Muscle of leg (tissue), 3 donors: ENCODE measurements at regions not wholly inside any gene's neighbourhood (a gene's known extent, or its start where the extent isn't known, plus 50 kb on each side); places are given as distances from the start of the nearest gene placed in this dataset.
"Not testable (repeated sequence)": the region's sequence is repeated elsewhere in the genome, so short reads cannot be mapped to it uniquely, and the experiment has no call there.

Experiments used
- DNase-seq: peaks from one replicate; pipeline ENCODE4 v3.0.0; 2013
- H3K27ac ChIP-seq: one replicate; pipeline ENCODE4 v1.5.1; 2013; ENCODE audit warnings: mild to moderate bottlenecking, low read length, control low read depth
- H3K27me3 ChIP-seq: one replicate; pipeline ENCODE4 v1.6.1; 2013; ENCODE audit warnings: low read length; ENCODE audit not compliant: control insufficient read depth, insufficient read depth
- H3K36me3 ChIP-seq: one replicate; pipeline ENCODE4 v1.6.1; 2013; ENCODE audit warnings: low read length; ENCODE audit not compliant: control insufficient read depth, insufficient read depth
- H3K4me1 ChIP-seq: one replicate; pipeline ENCODE4 v1.6.1; 2013; ENCODE audit warnings: low read length; ENCODE audit not compliant: control insufficient read depth, insufficient read depth
- H3K4me3 ChIP-seq: one replicate; pipeline ENCODE4 v1.5.1; 2013; ENCODE audit warnings: low read length, control low read depth
- H3K9me3 ChIP-seq: replicated peaks from 2 replicates; pipeline ENCODE4 v1.6.1; 2013; ENCODE audit warnings: low read depth, low read length; ENCODE audit not compliant: control insufficient read depth
- WGBS: methylation state at CpG from one replicate; pipeline ENCODE4 v1.1.5; 2013; ENCODE audit warnings: missing lambda C conversion rate; ENCODE audit not compliant: insufficient coverage; 5-methylcytosine and 5-hydroxymethylcytosine counted together

GRCh38 chr16:63769211-63769610, 1352.7 kb downstream of the CDH11 start:
- WGBS, result 80% methylated on average over 1 of the region's 2 CpGs
- H3K36me3 ChIP-seq, result no peaks in the 10 kb centered on the region
- no peak overlapping the region for H3K4me3 ChIP-seq
- no peaks in the 10 kb centered on the region for H3K4me1 ChIP-seq
- no peaks in the 10 kb centered on the region for H3K9me3 ChIP-seq
- DNase-seq, result no peak
- no peaks in the 10 kb centered on the region for H3K27me3 ChIP-seq
- no peak overlapping the region for H3K27ac ChIP-seq

GRCh38 chr16:63760246-63760645, 1361.6 kb downstream of the CDH11 start:
- H3K27me3 ChIP-seq, H3K36me3 ChIP-seq, H3K27ac ChIP-seq, H3K9me3 ChIP-seq, H3K4me3 ChIP-seq, H3K4me1 ChIP-seq, DNase-seq: not testable (repeated sequence)
- 90% methylated on average over 10 of the region's 11 CpGs for WGBS

- Histone ChIP-seq H3K4me1 (no peaks in the 10 kb centered on the region), H3K4me3 (no peak overlapping the region), H3K36me3 (no peaks in the 10 kb centered on the region), H3K27ac (no peak overlapping the region), H3K27me3 (no peaks in the 10 kb centered on the region), H3K9me3 (no peaks in the 10 kb centered on the region)
- no peak for DNase-seq
These were observed 1369.5 kb downstream of the CDH11 start for GRCh38 chr16:63752347-63752746.

DNA sequence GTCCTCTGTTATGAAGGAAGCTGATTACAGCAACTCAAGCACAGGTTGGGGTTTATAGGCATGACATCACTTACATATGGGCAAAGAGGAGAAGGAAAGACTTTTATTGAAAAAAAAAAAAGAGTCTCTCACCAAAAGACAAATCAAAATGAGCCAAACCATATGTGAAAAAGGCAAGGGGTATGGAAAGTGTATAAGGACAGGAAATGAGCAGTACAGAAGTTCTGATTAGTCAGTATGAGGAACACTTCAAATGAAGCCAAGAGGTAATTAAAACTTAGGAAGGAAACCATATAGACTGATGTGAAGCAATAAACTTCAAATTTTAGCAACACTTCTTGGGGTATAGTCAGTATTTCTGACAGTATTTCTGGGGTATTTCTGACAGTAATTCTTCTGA, 1372.6 kb downstream of the CDH11 start:
- DNase-seq, result no peak
- H3K27ac ChIP-seq, result no peak overlapping the region
- H3K36me3 ChIP-seq, result no peaks in the 10 kb centered on the region
- no peaks in the 10 kb centered on the region for H3K4me1 ChIP-seq
- no peaks in the 10 kb centered on the region for H3K9me3 ChIP-seq
- no peaks in the 10 kb centered on the region for H3K27me3 ChIP-seq
- H3K4me3 ChIP-seq, result no peak overlapping the region

- H3K9me3 ChIP-seq, result no peaks in the 10 kb centered on the region
- H3K4me3 ChIP-seq, result no peak overlapping the region
- H3K36me3 ChIP-seq, result no peaks in the 10 kb centered on the region
- no CpG with 5 or more reads among the region's 4 CpGs for WGBS
- no peaks in the 10 kb centered on the region for H3K4me1 ChIP-seq
- no peak overlapping the region for H3K27ac ChIP-seq
- no peak for DNase-seq
- no peaks in the 10 kb centered on the region for H3K27me3 ChIP-seq
These were observed 1376.4 kb downstream of the CDH11 start for GRCh38 chr16:63745456-63745855.

DNA sequence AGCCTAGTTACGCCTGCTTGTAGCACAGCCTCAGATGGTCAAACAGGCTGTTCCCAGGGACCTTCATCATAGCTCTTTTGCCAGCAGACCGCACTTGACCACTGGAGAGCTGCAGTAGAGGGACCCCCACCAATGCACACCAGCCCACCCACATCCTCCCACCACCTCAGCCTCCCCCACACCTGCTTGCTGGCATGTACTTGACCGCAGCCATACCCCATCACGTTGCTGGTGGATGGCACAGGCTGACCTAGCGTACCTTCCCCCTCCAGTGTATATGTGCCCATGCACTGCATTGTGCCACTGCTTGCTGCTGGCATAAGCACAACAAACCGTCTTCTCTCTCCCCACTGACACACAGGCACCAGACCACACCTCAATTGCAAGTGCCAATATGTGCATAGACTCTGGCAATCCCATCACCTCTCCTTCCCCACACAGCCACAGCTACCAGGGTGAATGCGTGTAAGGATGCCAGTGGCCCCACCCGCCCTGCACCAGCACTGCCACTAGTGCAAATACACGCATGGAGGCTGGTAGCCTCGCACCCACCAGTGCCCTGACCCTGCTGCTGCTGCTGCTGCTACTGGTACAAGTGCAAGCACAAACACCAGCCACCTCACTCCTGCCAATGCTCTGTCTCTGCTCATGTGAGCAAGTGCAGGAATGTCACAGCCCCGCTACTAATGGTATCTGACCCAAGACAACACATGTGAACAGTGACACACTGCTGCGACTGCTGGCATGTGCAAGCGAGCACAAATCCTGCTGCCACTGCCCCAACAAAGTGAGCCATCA, 1377.6 kb downstream of the CDH11 start:
- 92% methylated on average over 9 of the region's 13 CpGs for WGBS
- DNase-seq, result no peak
- H3K4me1 ChIP-seq, result no peaks in the 10 kb centered on the region

GRCh38 chr16:63742150-63742549, 1379.7 kb downstream of the CDH11 start:
- Histone ChIP-seq H3K4me3 (no peak overlapping the region), H3K4me1 (no peaks in the 10 kb centered on the region)

More for the DNA sequence above, 1377.6 kb downstream of the CDH11 start:
- no peak overlapping the region for H3K4me3 ChIP-seq
- no peaks in the 10 kb centered on the region for H3K27me3 ChIP-seq
- no peaks in the 10 kb centered on the region for H3K9me3 ChIP-seq
- H3K27ac ChIP-seq, result no peak overlapping the region
- no peaks in the 10 kb centered on the region for H3K36me3 ChIP-seq

DNA sequence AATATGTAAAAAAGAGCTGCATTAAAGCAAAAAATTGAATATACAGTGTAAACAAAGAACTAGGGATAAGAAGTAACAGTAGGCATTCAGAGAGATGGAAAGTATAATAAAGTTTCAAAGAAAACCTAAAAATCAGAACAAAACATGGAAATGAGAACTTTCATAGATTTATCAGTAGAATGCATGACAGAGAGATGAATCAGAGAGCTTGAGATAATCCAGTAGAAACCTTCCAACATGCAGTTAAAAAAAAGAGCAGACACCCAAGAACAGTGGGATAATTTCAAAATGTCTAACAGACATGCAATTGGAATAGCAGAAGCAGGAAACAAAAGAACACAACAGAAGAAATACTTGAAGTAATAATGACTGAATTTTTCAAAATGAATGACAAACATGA, 1384.2 kb downstream of the CDH11 start:
- H3K4me1 ChIP-seq, result no peaks in the 10 kb centered on the region
- H3K9me3 ChIP-seq, result no peaks in the 10 kb centered on the region
- no peaks in the 10 kb centered on the region for H3K27me3 ChIP-seq
- H3K27ac ChIP-seq, result no peak overlapping the region
- DNase-seq, result no peak
- H3K36me3 ChIP-seq, result no peaks in the 10 kb centered on the region
- no peak overlapping the region for H3K4me3 ChIP-seq

More at GRCh38 chr16:63742150-63742549, 1379.7 kb downstream of the CDH11 start:
- no peak for DNase-seq
- H3K27me3 ChIP-seq, result no peaks in the 10 kb centered on the region
- no peaks in the 10 kb centered on the region for H3K36me3 ChIP-seq
- H3K9me3 ChIP-seq, result no peaks in the 10 kb centered on the region
- no peak overlapping the region for H3K27ac ChIP-seq

- WGBS, result no CpG with 5 or more reads among the region's 1 CpG
These were observed 1386.4 kb downstream of the CDH11 start for GRCh38 chr16:63735456-63735855.

DNA sequence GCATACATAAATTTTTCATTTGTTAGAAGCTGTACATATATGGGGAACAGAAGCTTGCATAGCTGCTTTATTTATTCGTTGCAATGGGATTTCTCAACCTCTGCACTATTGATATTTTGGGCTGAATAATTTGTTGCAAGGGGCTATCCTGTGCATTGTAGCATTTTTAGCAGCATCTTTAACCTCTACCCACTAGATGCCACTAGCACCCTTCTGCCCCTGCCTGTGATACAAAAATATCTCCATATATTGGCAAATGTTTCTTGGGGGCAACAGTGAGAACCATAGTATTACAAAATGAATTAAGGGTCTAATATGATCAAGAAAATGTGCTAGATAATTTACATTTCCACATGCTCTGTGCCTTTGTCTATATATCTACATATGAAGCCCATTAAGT, 1401.0 kb downstream of the CDH11 start:
- no CpG with 5 or more reads among the region's 1 CpG for WGBS
- no peak overlapping the region for H3K4me3 ChIP-seq
- H3K4me1 ChIP-seq, result no peaks in the 10 kb centered on the region
- H3K36me3 ChIP-seq, result no peaks in the 10 kb centered on the region
- no peak for DNase-seq
- H3K27ac ChIP-seq, result no peak overlapping the region
- H3K27me3 ChIP-seq, result no peaks in the 10 kb centered on the region
- no peaks in the 10 kb centered on the region for H3K9me3 ChIP-seq

More at GRCh38 chr16:63735456-63735855, 1386.4 kb downstream of the CDH11 start:
- H3K9me3 ChIP-seq, result no peaks in the 10 kb centered on the region
- no peaks in the 10 kb centered on the region for H3K36me3 ChIP-seq
- H3K27ac ChIP-seq, result no peak overlapping the region
- H3K27me3 ChIP-seq, result no peaks in the 10 kb centered on the region
- no peak for DNase-seq
- H3K4me3 ChIP-seq, result no peak overlapping the region
- H3K4me1 ChIP-seq, result no peaks in the 10 kb centered on the region

DNA sequence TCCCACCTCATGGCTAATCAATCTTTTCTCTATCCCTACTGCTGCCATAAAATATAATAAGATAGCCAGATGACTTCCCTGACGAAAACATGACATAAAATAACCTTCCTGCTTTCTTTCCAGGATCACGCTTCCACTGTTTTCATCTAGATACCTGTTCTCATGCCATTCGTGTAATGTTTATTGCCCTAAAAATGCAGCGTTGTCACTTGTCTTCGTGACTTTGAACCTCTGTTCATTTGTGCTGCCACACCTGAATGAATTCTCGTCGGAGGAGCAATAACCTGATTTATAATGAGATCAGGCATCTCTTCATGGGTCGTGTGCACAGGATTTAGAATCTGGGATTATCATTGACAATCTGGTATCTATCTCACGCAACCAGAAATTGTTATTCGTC, 1401.9 kb downstream of the CDH11 start:
- WGBS, result 92% methylated on average over 4 of the region's 10 CpGs
- no peaks in the 10 kb centered on the region for H3K36me3 ChIP-seq
- no peaks in the 10 kb centered on the region for H3K9me3 ChIP-seq

More for the DNA sequence above, 1401.9 kb downstream of the CDH11 start:
- no peak for DNase-seq
- no peaks in the 10 kb centered on the region for H3K4me1 ChIP-seq
- no peaks in the 10 kb centered on the region for H3K27me3 ChIP-seq
- no peak overlapping the region for H3K4me3 ChIP-seq
- H3K27ac ChIP-seq, result no peak overlapping the region
